Hepatic stellate cell (primary cell): ENCODE measurements at regions not wholly inside any gene's neighbourhood (a gene's known extent, or its start where the extent isn't known, plus 50 kb on each side); places are given as distances from the start of the nearest gene placed in this dataset.
"Not testable (repeated sequence)": the region's sequence is repeated elsewhere in the genome, so short reads cannot be mapped to it uniquely, and the experiment has no call there.

ENCODE experiments used
- DNase-seq: peaks from one replicate; pipeline ENCODE4 v3.0.0; 2011; ENCODE audit warnings: low spot score

- no peak for DNase-seq
Observed at GRCh38 chr2:199131876-199132275, 325.9 kb downstream of the SATB2 start.

DNA sequence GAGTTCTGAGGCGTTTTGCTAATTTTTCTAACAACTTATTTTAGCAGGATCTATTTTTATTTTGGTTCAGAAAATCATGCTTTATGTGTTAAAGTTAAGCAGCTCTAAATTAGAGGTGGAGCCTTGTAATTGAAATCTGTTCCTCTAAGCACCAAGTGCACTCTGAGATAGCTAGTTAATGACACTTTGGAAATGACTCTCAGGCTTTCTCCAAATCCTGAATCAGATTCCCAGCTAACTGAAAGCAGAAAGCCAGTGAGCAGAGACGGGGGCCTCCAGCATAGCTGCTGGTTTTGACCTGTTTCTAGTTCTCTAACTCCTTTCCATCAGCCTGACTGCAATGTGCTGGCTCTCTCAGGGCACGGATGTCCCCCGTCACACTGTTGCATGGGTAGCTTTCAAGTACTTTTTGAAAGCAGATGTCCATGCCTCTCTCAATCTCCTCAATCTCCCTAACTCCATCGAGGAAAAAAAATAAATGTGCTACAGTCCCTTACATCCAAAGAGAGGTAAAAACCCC lies 326.5 kb downstream of the SATB2 start:
- DNase-seq, result no peak

- DNase-seq, result no peak
Observed at GRCh38 chr2:199130501-199130900, 327.2 kb downstream of the SATB2 start.

DNA sequence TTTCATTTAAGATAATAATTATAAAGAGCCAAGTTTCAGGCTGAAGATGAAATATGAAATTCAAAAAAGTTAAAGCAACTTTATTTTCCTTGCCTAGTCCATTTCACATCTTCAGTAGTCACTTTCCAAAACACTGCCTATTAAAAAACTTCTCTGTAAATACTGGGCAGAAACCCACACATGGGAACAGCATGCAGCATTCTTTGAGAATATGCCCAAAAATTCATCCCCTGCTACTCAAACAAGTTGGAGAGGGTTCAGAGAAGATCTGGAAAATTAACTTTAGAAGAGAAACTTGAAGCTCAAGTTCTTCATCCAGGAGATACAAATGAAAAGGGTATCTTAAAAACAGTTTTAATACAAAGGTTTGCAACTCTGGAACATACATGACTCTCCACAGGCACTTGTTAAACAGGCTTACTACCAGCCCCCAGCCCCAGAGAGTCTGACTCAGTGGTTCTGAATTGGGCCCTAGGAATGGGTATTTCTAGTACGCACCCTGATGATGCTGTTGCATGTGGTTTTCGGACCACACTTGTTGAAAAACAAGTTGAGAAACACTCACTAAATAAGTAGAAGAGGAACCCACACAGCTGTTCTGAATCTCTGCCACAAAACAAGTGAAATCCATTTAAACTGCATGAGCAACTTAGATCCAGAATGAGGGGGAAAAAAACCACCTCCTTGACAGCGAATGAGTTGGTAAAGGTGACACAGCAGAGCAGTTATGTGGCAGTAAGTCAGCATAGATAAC lies 329.1 kb downstream of the SATB2 start:
- DNase-seq, result no peak

GRCh38 chr2:199119796-199120195 lies 337.9 kb downstream of the SATB2 start:
- no peak for DNase-seq

DNA sequence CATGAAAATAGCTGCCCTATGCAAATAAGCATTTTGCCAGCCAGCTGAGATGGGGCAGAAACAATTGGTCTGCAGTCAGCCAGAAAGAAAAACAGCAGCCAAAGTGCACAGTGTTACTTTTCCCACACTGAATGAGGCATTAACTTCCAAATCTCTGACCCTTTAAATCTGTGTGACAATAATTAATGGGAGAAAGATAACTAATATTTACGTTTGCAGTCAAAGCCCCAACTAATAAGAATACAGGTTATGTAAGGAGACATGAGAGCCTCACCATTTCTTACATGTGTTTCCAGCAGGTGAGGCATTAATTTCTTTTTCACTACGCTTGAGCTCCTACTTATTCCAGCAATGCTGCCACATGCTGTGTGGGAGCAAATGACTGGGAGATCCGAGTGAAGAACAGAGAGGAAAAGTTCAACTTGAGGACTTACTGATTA lies 339.0 kb downstream of the SATB2 start:
- DNase-seq, result no peak

GRCh38 chr2:199115169-199115568 lies 342.6 kb downstream of the SATB2 start:
- DNase-seq, result no peak

DNA sequence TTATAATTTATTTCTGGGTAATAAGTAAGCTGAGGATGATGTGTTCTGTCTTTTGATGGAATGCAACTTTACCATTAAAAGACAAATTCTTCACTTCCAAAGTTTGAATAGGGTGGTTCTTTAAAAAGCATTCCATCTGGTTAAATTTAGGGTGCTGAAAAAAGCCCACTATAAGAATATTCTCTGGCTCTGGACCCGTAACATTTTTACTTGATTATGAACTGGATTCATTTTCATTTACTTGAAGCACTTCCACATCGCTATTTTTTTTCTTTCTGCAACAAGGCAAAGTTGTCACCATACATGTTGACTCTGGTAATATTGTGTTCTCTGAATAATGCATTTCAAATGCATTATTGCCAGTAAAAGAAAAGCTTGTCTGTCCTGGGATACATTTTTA lies 344.6 kb downstream of the SATB2 start:
- no peak for DNase-seq

- DNase-seq, result no peak
Observed at GRCh38 chr2:199111458-199111857, 346.3 kb downstream of the SATB2 start.

GRCh38 chr2:199108056-199108455 lies 349.7 kb downstream of the SATB2 start:
- DNase-seq, result no peak

GRCh38 chr2:199105826-199106225 lies 351.9 kb downstream of the SATB2 start:
- DNase-seq, result no peak

DNA sequence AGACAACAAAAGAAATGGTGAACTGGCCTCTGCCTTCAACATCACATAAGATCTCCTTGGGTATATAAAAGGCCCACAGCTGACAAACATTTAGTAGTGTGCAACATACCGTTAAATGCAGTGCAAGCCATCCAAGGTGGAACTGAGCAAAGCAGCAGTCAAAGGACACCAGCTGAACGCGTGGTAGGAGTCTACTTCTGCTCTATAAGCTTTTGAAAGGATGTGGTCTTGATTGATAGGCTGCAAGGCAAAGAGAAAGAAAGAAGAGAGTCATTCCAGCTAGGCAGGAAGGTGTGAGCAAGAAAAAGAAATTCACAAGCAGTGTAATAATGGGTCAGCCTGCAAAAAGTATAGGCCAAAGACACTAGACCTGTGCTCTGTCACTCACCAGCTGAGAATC lies 356.3 kb downstream of the SATB2 start:
- DNase-seq, result no peak

- DNase-seq, result no peak
Observed at GRCh38 chr2:199100326-199101110, 357.2 kb downstream of the SATB2 start.

DNA sequence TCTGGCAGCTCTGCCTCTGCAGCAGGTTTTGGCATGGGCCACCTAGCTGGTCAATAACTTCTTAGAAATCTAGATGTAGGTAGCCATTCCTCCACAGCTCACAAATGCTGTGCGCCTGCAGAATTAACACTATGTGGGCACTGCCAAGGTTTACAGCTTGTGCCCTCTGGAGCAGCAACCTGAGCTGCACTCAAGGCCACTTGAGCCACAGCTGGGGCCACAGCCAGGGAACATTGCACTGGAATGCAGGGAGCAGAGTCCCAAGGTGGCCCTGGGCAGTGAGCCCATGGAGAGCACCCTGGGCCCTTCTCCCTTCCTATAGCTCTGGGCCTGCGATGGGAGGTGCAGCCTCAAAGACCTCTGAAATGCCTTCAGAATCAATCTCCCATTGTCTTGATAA lies 365.3 kb downstream of the SATB2 start:
- no peak for DNase-seq

GRCh38 chr2:199085261-199085660 lies 372.5 kb downstream of the SATB2 start:
- no peak for DNase-seq

- DNase-seq, result no peak
Observed at GRCh38 chr2:199070322-199070949, 387.3 kb downstream of the SATB2 start.

DNA sequence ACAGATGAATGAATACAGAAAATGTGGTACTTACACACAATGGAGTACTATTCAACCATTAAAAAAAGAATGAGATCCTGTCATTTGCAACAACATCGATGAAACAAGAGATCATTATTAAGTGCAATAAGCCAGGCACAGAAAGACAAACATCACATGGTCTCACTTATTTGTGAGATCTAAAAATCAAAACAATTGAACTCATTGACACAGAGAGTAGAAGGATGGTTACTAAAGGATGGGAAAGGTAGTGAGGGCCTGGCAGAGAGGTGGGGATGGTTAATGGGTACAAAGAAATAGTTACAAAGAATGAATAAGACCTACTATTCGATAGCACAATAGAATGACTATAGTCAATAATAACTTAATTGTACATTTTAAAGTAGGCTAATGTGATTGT lies 393.5 kb downstream of the SATB2 start:
- no peak for DNase-seq

DNA sequence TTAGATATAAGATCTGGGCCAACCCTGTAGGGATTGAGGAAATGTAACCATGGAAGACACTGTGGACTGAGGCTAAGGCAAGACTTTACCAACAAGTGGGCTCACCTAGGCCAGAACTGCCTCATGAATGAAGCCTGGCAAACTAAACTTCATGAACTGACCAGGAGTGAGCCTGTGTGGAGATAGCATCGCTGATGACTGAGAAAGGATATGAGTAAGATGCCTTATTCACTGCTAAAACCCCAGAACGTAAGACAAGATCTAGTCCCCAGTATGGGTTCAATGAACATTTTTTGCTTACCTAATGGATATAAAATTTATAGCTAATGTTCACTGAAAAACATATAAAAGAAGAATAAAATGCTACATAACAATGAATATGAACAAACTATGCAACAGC lies 399.8 kb downstream of the SATB2 start:
- DNase-seq, result no peak

DNA sequence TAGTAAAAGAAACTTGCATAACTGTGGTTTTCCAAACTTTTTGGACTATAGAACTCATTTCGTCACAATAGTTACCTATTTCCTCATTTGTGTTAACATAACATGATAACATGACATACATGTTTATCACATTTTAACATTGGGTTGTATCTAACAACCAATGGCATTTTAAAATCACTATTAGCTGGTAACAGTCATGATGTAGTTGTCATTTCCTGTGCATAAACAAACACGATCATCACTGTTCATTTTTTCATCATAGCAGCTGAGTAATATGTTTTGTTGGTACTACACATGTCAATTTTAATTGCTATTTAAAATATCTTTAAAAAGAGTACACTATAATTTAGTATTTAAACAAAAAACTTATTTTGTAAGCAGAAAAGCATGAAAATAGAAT lies 402.4 kb downstream of the SATB2 start:
- DNase-seq, result no peak

- DNase-seq, result no peak
Observed at GRCh38 chr2:199042660-199043379, 414.9 kb downstream of the SATB2 start.

DNA sequence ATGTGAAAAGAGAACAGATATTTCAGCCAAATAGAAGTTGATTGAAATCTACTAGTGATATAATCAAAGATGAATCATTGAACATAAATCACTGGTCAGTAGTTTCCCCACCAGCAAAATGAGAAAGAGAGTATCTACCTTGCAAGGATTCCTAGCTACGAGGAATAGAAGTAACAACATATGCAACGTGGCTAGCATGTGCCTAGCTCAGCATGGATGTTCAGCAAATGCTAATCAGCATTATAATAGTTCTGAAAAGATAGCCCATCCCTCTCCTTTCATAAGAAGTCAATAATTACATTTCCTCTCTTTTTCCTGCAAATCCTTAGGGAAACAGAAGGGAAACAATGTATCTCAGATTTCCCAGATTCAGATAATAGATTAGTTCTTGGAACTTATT lies 417.2 kb downstream of the SATB2 start:
- DNase-seq, result no peak

DNA sequence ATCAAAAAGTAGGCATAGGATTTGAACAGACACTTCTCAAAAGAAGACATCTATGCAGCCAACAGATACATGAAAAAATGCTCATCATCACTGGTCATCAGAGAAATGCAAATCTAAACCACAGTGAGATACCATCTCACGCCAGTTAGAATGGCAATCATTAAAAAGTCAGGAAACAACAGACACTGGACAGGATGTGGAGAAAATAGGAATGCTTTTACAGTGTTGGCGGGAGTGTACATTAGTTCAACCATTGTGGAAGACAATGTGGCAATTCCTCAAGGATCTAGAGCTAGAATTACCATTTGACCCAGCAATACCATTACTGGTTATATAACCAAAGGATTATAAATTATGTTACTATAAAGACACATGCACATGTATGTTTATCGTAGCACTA lies 424.0 kb downstream of the SATB2 start:
- not testable (repeated sequence) for DNase-seq
